A673 (cell line): ENCODE measurements at regions not wholly inside any gene's neighbourhood (a gene's known extent, or its start where the extent isn't known, plus 50 kb on each side); places are given as distances from the start of the nearest gene placed in this dataset.

Experiments used
- BruUV-seq: library from RNA; stranded (reverse); fragments of 400-500 nt; replicated peaks from 2 replicates; lab custom pipeline; 2021; lab: Mats Ljungman, UMichigan
- CTCF ChIA-PET: fragments of 300-600 bp; sonication (Branson Sonifier 250); formaldehyde crosslinking; loops from one replicate; lab custom pipeline; 2022; ENCODE audit warnings: antibody characterized with exemption; lab: Charles Lee
- POLR2A ChIA-PET: fragments of 300-600 bp; sonication (Branson Sonifier 250); formaldehyde crosslinking; loops from one replicate; lab custom pipeline; 2022; ENCODE audit warnings: antibody characterized with exemption; ENCODE audit not compliant: low non-redundant PET; lab: Charles Lee
- DNase-seq: peaks from one replicate; pipeline ENCODE4 v3.0.0-alpha.2; 2015; ENCODE audit warnings: low spot score
- H3K27ac ChIP-seq: fragments of 200-600 bp; sonication (generic); 2 replicates; pipeline ENCODE4 v1.5.1; 2016; ENCODE audit warnings: mixed run types, low read depth, mild to moderate bottlenecking, mixed read lengths, antibody characterized with exemption, low read length; ENCODE audit not compliant: poor library complexity, severe bottlenecking
- H3K27me3 ChIP-seq: fragments of 200-600 bp; sonication (generic); replicated peaks from 2 replicates; pipeline ENCODE4 v1.6.1; 2017; ENCODE audit warnings: mixed run types, low read depth, mild to moderate bottlenecking, mixed read lengths, antibody characterized with exemption, low read length; ENCODE audit not compliant: insufficient read depth, poor library complexity
- H3K36me3 ChIP-seq: fragments of 200-600 bp; sonication (generic); 2 replicates; pipeline ENCODE4 v1.6.1; 2016; ENCODE audit warnings: mixed run types, mild to moderate bottlenecking, mixed read lengths, antibody characterized with exemption, low read length; ENCODE audit not compliant: insufficient read depth, poor library complexity, severe bottlenecking
- H3K4me1 ChIP-seq: fragments of 200-600 bp; sonication (generic); 2 replicates; pipeline ENCODE4 v1.6.1; 2017; ENCODE audit warnings: mixed run types, mild to moderate bottlenecking, mixed read lengths, antibody characterized with exemption, low read length; ENCODE audit not compliant: insufficient read depth, poor library complexity, severe bottlenecking
- H3K4me3 ChIP-seq: fragments of 200-600 bp; sonication (generic); 2 replicates; pipeline ENCODE4 v1.5.1; 2016; ENCODE audit warnings: low read depth, mixed run types, mild to moderate bottlenecking, mixed read lengths, low read length; ENCODE audit not compliant: poor library complexity, severe bottlenecking
- H3K9me3 ChIP-seq: fragments of 200-600 bp; sonication (generic); 2 replicates; pipeline ENCODE4 v1.6.1; 2016; ENCODE audit warnings: mixed run types, low read depth, mild to moderate bottlenecking, mixed read lengths, antibody characterized with exemption, low read length; ENCODE audit not compliant: poor library complexity, severe bottlenecking
- CTCF ChIP-seq: fragments of 300-800, 200-600 bp; sonication (generic); conservative IDR thresholded peaks from 2 replicates; pipeline ENCODE4 v1.5.1; 2017; ENCODE audit warnings: low read depth, mild to moderate bottlenecking, antibody characterized with exemption, low read length, moderate library complexity, mixed read lengths
- EZH2 ChIP-seq: fragments of 200-600 bp; sonication (generic); IDR thresholded peaks from 2 replicates; pipeline ENCODE4 v1.6.1; 2017; ENCODE audit warnings: borderline replicate concordance, low read depth, mild to moderate bottlenecking, mixed read lengths, antibody characterized with exemption, low read length; ENCODE audit not compliant: poor library complexity, severe bottlenecking
- intact Hi-C: fragments of 100-400 bp; cut with micrococcal nuclease; formaldehyde crosslinking; loops from one replicate; pipeline ENCODE4 v1.10.0; 2022; ENCODE audit not compliant: unreplicated experiment

GRCh38 chr10:105986912-105987635 is 1177.4 kb downstream of the SORCS1 start:
- CTCF ChIA-PET: no interaction called here

DNA sequence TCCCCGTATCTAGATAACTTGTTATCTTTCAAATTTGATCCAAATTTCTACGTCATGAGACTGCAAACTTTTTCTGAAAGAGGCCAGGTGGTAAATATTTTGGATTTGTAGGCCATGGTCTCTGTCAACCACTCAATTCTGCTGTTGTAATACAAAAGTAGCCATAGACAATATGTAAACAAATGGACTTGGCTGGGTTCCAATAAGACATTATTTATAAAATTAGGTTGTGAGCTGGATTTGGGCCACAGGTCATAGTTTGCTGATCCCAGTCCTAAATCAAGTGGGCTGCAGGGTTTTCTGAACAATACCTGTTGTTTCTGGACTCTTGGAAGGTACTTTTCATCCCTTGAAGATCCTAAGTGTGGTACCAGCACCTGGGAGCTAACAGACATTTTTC is 1178.0 kb downstream of the SORCS1 start:
- H3K4me3 ChIP-seq: no peak overlapping the region
- POLR2A ChIA-PET: no interaction called here
- CTCF ChIA-PET: no interaction called here
- no peak for DNase-seq
- intact Hi-C loops: no loop called here
- no peaks in the 10 kb centered on the region for H3K9me3 ChIP-seq
- BruUV-seq: no TSS peak
- no peaks in the 10 kb centered on the region for H3K36me3 ChIP-seq
- peaks cover 13% of the 10 kb centered on the region for H3K4me1 ChIP-seq
- no peaks in the 10 kb centered on the region for H3K27me3 ChIP-seq
- TF ChIP-seq EZH2 (no peak), CTCF (no peak)
- H3K27ac ChIP-seq: no peak overlapping the region

More at GRCh38 chr10:105986912-105987635, 1177.4 kb downstream of the SORCS1 start:
- POLR2A ChIA-PET: no interaction called here
- intact Hi-C loops: no loop called here
- no peaks in the 10 kb centered on the region for H3K27me3 ChIP-seq
- no peaks in the 10 kb centered on the region for H3K9me3 ChIP-seq
- no peak overlapping the region for H3K4me3 ChIP-seq
- TF ChIP-seq CTCF (no peak), EZH2 (no peak)
- no TSS peak for BruUV-seq
- peak; percentile 65 for DNase-seq
- H3K27ac ChIP-seq: no peak overlapping the region
- H3K4me1 ChIP-seq: peaks cover 13% of the 10 kb centered on the region
- H3K36me3 ChIP-seq: no peaks in the 10 kb centered on the region

DNA sequence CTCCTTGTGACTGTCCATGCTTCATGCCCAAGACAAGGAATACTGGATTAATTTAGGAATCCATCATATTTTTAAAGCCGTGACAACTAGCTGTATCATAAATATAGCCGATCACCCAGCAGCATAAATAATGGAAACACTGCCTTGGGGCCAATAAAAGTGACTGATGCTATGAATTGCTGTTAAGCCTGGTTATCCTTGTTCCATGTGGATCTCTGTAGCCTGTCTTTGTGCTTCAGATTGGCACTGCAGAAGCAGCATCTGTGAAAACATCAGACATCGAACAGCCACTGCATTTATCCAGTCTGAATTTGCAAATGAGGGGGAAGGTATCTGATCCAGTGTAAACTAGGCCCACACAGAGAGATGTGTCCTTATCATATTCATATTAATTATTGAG is 1181.8 kb downstream of the SORCS1 start:
- Histone ChIP-seq H3K4me1 (peaks cover 13% of the 10 kb centered on the region), H3K27ac (no peak overlapping the region), H3K27me3 (no peaks in the 10 kb centered on the region), H3K36me3 (no peaks in the 10 kb centered on the region), H3K9me3 (no peaks in the 10 kb centered on the region), H3K4me3 (no peak overlapping the region)
- no peak for TF ChIP-seq EZH2
- no peak for TF ChIP-seq CTCF
- DNase-seq: no peak
- BruUV-seq: no TSS peak
- ChIA-PET POLR2A (no interaction called here), CTCF (no interaction called here)
- intact Hi-C loops: no loop called here
